HG03442 (cell line): ENCODE measurements at regions not wholly inside any gene's neighbourhood (a gene's known extent, or its start where the extent isn't known, plus 50 kb on each side); places are given as distances from the start of the nearest gene placed in this dataset.

Experiments used
- ATAC-seq: cut with Tn5 transposase; IDR thresholded peaks from one replicate; pipeline ENCODE4 v1.9.1; 2021; ENCODE audit warnings: mild to moderate bottlenecking, moderate library complexity; ENCODE audit not compliant: unreplicated experiment

DNA sequence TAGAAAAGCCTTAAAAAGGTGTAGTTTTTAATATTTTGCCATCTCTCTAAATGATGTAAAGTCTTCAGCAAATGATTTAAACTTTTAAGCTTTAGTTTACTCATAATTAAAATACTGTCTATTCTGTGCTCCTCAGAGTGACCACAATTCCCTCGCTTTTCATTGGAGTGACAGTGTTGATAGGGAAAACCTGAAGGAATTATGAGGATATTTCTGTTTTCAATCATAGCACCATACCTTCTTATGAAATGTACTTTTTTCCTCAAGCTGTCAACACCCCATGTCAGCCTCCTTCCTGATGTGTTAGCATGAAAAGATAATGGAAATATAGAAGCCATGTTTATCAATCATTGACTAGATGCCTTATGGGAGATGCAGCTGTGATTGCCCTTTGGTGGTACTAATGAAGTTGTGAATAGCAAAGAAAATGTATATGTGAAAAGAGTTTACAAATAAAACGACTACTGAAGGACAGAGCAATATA, 145.4 kb upstream of the EYS start:
- ATAC-seq: no peak

DNA sequence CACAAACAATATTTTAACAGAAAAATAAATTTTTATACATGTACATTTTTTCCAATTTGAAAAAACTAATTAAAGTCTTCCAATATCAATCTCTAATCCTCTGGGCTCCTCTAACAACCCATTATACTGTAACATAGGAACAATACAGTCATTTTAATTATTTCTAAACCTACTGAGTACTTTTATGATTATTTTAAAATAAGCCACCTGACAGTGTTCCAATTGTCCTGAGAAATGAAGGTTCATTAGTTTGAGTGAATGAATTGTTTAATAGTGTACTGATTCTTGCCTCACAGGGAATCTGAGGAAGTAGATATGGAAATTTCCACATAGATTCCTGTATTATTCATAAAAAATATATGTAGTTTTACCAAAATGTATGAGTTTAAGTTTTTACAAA, 123.1 kb upstream of the EYS start:
- no peak for ATAC-seq

- no peak for ATAC-seq
These were observed 112.1 kb upstream of the EYS start for GRCh38 chr6:65819152-65819551.

- ATAC-seq: no peak
These were observed 111.5 kb upstream of the EYS start for GRCh38 chr6:65818576-65818975.

DNA sequence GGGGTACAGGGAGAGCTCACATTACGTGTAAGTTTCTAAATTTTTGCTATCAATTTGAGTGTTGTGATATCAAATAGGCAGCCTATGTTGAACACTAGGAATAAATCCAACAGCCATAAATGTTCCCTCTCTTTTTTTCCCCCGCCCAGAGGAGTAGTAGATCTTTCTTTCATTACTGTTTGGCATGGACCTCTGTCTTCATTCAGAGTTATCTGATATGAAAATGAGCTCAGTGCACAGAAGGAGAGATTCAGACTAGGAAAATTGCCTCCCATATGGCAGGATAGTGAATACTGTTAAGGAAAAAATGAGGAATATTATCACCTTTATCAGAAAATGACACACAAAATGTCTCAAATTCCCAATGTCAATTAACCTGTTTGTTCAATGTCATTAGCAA, 110.0 kb upstream of the EYS start:
- ATAC-seq: no peak

- ATAC-seq: no peak
These were observed 107.0 kb upstream of the EYS start for GRCh38 chr6:65814071-65814470.

- no peak for ATAC-seq
These were observed 96.2 kb upstream of the EYS start for GRCh38 chr6:65803186-65803585.

GRCh38 chr6:65799389-65799788, 92.4 kb upstream of the EYS start:
- ATAC-seq: no peak

DNA sequence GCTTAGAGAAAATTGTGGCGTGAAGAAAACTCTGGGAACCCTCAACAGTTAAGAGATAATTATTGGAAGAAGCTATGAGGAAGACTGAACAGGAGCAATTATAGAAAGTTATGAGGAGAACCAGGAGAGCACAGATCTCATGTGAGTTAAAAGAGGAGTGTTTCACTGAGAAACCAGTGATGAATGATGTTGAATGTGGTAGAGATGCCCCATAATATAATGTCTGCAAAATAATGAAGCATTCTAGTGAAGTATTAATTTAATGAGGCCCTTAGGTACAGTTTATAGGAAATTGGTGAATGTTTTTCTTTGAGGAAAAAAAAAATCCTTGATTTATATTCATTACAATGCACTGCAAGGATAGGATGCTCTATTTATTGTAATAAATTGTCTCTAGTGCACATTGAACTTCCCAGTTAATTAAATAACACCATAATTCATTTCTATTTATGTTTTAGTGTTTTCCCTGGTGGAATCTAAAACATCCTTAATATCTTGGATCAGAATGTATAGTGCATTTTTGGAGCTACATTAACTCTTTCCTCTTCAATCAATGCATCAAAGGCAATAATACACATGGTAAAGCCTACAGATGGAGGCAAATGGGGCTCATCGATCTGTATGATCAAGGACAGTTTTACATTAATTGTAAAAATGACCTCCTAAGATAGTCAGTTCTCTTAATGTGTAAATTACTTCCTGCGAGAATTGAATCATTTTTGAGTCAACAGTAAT, 91.4 kb upstream of the EYS start:
- no peak for ATAC-seq

DNA sequence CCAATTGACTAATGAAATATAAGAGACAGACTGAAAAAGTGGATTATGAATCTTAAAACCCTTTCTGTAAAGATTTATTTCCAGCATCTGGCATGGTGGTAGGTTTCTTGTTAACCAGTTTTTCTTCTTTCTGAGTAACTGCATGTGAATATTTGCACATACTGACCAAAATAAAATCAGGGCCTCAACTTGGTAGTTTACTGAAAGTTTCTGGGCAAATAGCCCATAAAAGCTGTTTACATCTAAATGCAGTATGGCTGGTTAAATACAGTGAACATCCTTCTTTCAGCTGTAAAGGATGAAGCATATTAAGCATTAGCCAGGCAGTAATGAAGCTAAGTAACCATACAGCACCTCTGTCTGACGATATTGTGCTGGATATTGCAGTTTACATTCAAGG, 83.6 kb upstream of the EYS start:
- no peak for ATAC-seq

GRCh38 chr6:65787787-65788186, 80.8 kb upstream of the EYS start:
- ATAC-seq: no peak

- ATAC-seq: no peak
These were observed 79.8 kb upstream of the EYS start for GRCh38 chr6:65786815-65787214.

DNA sequence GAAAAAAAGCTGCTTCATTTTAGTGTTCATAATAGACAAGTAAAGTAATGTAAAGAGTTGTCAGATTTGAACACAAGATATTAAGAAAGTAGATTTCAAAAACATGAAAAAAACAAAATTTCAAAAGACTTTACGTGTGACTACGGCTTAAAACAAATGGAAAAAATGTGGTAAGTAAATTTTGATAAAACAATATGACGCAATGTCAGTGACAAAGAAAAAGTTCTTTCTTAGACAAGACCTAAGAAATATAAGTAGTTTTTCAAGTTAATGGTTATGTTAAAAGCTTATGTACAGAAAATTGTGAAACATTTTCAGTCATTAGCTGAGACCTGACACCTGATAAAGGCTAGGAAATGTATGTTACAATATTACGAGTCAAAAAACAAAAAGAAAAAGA, 73.7 kb upstream of the EYS start:
- no peak for ATAC-seq

DNA sequence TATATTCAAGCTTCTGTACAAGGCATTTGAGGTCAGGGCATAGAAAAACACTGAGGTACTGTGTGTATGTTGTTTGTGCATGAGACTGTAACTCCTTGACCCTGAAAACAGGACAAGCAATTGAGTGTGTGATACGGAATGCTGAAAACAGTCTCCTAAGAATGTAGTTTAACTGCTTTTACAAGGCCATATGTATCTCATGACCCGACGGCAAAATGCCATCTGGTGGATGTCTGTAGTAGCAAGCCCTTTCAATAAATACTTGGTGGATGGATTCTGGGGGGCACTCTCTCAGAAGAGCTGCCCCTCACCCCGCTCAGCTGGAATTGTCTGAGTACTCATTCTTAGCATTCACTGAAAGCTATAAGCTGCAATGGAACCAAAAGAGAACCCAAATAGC, 69.3 kb upstream of the EYS start:
- no peak for ATAC-seq

DNA sequence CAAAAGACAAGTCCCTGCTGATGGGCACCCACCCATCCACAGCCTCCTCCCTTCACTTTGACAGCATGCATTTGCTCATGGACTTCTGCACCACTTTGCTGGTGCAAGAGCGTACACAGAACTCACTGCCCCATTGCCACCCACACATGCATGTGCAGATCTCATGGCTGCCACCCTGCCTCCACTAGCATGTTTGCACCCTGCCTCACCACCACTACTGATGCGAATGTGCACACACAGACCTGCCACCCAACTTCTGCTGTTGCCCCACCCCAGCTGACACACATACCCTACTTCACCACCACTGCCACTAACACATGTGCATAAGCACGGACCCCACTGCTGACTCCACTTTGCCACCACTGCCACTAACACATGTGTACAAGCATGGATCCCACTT, 64.9 kb upstream of the EYS start:
- no peak for ATAC-seq

DNA sequence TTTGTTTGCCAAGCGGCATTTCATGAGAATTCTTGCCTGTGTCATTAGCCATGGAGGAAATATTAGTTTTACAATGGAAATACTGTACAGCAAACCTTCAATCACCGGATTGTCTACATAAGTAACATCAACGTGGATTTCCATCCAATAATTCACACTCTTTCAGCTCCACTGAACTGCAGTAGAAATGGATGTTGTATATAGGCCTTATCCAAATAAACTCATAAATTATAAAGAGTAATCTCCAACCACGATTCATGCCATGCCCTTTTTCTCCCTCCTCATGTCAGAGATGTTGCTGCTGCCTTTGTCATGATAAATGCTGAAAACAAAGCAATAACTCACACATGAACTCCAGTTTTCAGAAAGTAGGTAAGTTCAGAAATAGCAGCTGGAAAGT, 54.9 kb upstream of the EYS start:
- ATAC-seq: no peak

- ATAC-seq: no peak
These were observed 53.3 kb upstream of the EYS start for GRCh38 chr6:65760285-65760684.
